Spleen (tissue), 7 donors: ENCODE measurements at regions not wholly inside any gene's neighbourhood (a gene's known extent, or its start where the extent isn't known, plus 50 kb on each side); places are given as distances from the start of the nearest gene placed in this dataset.

ENCODE experiments used
- CTCF ChIP-seq, 11 experiments: fragments of 200-600 bp in 7 of 11; fragments of 450-650 bp in 4 of 11; sonication (generic) in 4 of 11; IDR thresholded peaks in 8 of 11; conservative IDR thresholded peaks in 3 of 11; 1 replicate in 7 of 11; 2 replicates in 4 of 11; pipeline versions ENCODE4 v1.4.0 to v1.8.0; 2016 to 2021; ENCODE audit warnings: antibody characterized with exemption in 11 of 11, inconsistent platforms in 4 of 11, mild to moderate bottlenecking in 1 of 11
- POLR2A ChIP-seq, 3 donors: fragments of 450-650 bp; IDR thresholded peaks; one replicate each; pipeline ENCODE4 v1.5.1; 2017; ENCODE audit warnings: antibody characterized with exemption in 3 of 3, mild to moderate bottlenecking in 1 of 3
- POLR2AphosphoS5 ChIP-seq, 3 donors: sonication (generic); formaldehyde crosslinking; IDR thresholded peaks; one replicate each; pipeline ENCODE4 v1.5.1; 2017; ENCODE audit warnings: antibody characterized with exemption in 3 of 3
- donor health status: DM: no; HTN: no; CAD: no; lungs with moderate emphysema.
- donor health status: DM: no; HTN: no; CAD: no.
- donor health status: DM: no; HTN: no; CAD: no.

GRCh38 chr1:116266864-116267212 lies 106.2 kb upstream of the ATP1A1 start:
- TF ChIP-seq POLR2A (IDR thresholded peaks at IDR 0.05) = no peak
- no peak for TF ChIP-seq CTCF (IDR thresholded peaks at IDR 0.05 in 8 of 11, conservative IDR thresholded peaks at IDR 0.05 in 3 of 11)
- TF ChIP-seq POLR2AphosphoS5 (IDR thresholded peaks at IDR 0.05) = no peak
